HG03280 (cell line): ENCODE measurements at regions not wholly inside any gene's neighbourhood (a gene's known extent, or its start where the extent isn't known, plus 50 kb on each side); places are given as distances from the start of the nearest gene placed in this dataset.

ENCODE experiments used
- ATAC-seq: cut with Tn5 transposase; IDR thresholded peaks from one replicate; pipeline ENCODE4 v1.9.1; 2021; ENCODE audit warnings: mild to moderate bottlenecking, moderate library complexity; ENCODE audit not compliant: unreplicated experiment

- no peak for ATAC-seq
Observed at GRCh38 chr18:60445341-60445740, 72.8 kb upstream of the MC4R start.

- no peak for ATAC-seq
Observed at GRCh38 chr18:60446821-60447220, 74.2 kb upstream of the MC4R start.

- ATAC-seq = no peak
Observed at GRCh38 chr18:60448487-60449267, 76.1 kb upstream of the MC4R start.

- no peak for ATAC-seq
Observed at GRCh38 chr18:60452421-60452820, 79.8 kb upstream of the MC4R start.

- ATAC-seq = no peak
Observed at GRCh38 chr18:60466677-60467076, 94.1 kb upstream of the MC4R start.

- no peak for ATAC-seq
Observed at GRCh38 chr18:60469387-60470100, 97.0 kb upstream of the MC4R start.

GRCh38 chr18:60471652-60472051 lies 99.1 kb upstream of the MC4R start:
- no peak for ATAC-seq

GRCh38 chr18:60485201-60485600 lies 112.6 kb upstream of the MC4R start:
- ATAC-seq = no peak

GRCh38 chr18:60493066-60493465 lies 120.5 kb upstream of the MC4R start:
- no peak for ATAC-seq

GRCh38 chr18:60499675-60500074 lies 127.1 kb upstream of the MC4R start:
- no peak for ATAC-seq

GRCh38 chr18:60500960-60501359 lies 128.4 kb upstream of the MC4R start:
- no peak for ATAC-seq

GRCh38 chr18:60502591-60502990 lies 130.0 kb upstream of the MC4R start:
- ATAC-seq = no peak

GRCh38 chr18:60503199-60503598 lies 130.6 kb upstream of the MC4R start:
- ATAC-seq = no peak

- no peak for ATAC-seq
Observed at GRCh38 chr18:60506190-60506589, 133.6 kb upstream of the MC4R start.

GRCh38 chr18:60506682-60507081 lies 134.1 kb upstream of the MC4R start:
- no peak for ATAC-seq

GRCh38 chr18:60508108-60508507 lies 135.5 kb upstream of the MC4R start:
- no peak for ATAC-seq

- ATAC-seq = no peak
Observed at GRCh38 chr18:60534538-60534937, 162.0 kb upstream of the MC4R start.

GRCh38 chr18:60537074-60537473 lies 164.5 kb upstream of the MC4R start:
- ATAC-seq = no peak

GRCh38 chr18:60538891-60539290 lies 166.3 kb upstream of the MC4R start:
- ATAC-seq = no peak

- no peak for ATAC-seq
Observed at GRCh38 chr18:60541661-60542060, 169.1 kb upstream of the MC4R start.

- ATAC-seq = no peak
Observed at GRCh38 chr18:60543646-60544045, 171.1 kb upstream of the MC4R start.

- ATAC-seq = peak; percentile 60
Observed at GRCh38 chr18:60549338-60549960, 176.9 kb upstream of the MC4R start.
